ENCODE measurements at regions not wholly inside any gene's neighbourhood (a gene's known extent, or its start where the extent isn't known, plus 50 kb on each side); places are given as distances from the start of the nearest gene placed in this dataset.

DNA sequence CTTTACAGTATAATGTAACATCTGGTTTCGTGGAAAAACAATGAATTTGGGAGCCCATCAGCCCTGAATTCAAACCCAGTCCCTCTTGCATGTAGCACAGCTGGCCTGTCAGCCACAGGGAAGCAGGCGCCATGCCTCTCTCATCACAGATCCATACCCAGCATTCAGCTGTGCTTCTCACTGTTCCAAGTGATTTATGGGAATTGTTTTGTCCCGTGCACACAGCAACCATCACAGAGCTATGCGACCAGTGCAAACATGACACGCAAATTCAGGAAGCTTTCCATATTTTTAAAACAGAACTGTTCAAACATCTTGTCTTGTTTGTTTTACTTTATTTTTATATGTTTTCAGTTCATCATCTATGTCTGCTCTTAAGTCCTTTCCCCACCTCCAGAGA is 496.1 kb downstream of the EIPR1 start:
- TF ChIP-seq, protein P1, sequence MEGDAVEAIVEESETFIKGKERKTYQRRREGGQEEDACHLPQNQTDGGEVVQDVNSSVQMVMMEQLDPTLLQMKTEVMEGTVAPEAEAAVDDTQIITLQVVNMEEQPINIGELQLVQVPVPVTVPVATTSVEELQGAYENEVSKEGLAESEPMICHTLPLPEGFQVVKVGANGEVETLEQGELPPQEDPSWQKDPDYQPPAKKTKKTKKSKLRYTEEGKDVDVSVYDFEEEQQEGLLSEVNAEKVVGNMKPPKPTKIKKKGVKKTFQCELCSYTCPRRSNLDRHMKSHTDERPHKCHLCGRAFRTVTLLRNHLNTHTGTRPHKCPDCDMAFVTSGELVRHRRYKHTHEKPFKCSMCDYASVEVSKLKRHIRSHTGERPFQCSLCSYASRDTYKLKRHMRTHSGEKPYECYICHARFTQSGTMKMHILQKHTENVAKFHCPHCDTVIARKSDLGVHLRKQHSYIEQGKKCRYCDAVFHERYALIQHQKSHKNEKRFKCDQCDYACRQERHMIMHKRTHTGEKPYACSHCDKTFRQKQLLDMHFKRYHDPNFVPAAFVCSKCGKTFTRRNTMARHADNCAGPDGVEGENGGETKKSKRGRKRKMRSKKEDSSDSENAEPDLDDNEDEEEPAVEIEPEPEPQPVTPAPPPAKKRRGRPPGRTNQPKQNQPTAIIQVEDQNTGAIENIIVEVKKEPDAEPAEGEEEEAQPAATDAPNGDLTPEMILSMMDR (IDR thresholded peaks at IDR 0.05): no peak
- TF ChIP-seq EZH2phosphoT487 (IDR thresholded peaks at IDR 0.05): no peak
